ENCODE measurements at regions not wholly inside any gene's neighbourhood (a gene's known extent, or its start where the extent isn't known, plus 50 kb on each side); places are given as distances from the start of the nearest gene placed in this dataset.

GRCh38 chr5:145588558-145588957, 246.6 kb downstream of the PRELID2 start:
- in situ Hi-C loops (cut with HindIII; ENCODE audit: low pct_unique_long_range_greater_than_20kb, low sequenced_read_pairs): no loop called here

GRCh38 chr5:145588113-145588512, 247.0 kb downstream of the PRELID2 start:
- POLR2A ChIA-PET: no interaction called here
- intact Hi-C loops (cut with micrococcal nuclease; ENCODE audit: unreplicated experiment) (no loop called here), in situ Hi-C loops (cut with HindIII; ENCODE audit: low pct_unique_long_range_greater_than_20kb, low sequenced_read_pairs) (no loop called here)
- BruUV-seq (replicated peaks): no TSS peak
- Histone ChIP-seq H3K36me3 (ENCODE audit: control insufficient read depth, insufficient read depth, low read length) (no peaks in the 10 kb centered on the region; the same call in 1 of the 2 replicates), H3K9me3 (ENCODE audit: control insufficient read depth, insufficient read depth, low read depth, low read length) (no peaks in the 10 kb centered on the region), H3K27ac (ENCODE audit: low read length) (no peak overlapping the region), H3K4me3 (ENCODE audit: low read depth in 2 of 2, low read length in 2 of 2) (no peak overlapping the region), H3K27me3 (ENCODE audit: control insufficient read depth, insufficient read depth, low read length) (no peaks in the 10 kb centered on the region), H3K4me1 (ENCODE audit: control insufficient read depth, insufficient read depth, low read length) (no peaks in the 10 kb centered on the region)
- CTCF ChIA-PET: no interaction called here
- DNase-seq (ENCODE audit: low read depth, low spot score) (no peak), ATAC-seq (no peak)
- TF ChIP-seq SIN3A (IDR thresholded peaks at IDR 0.05; ENCODE audit: borderline replicate concordance, insufficient read depth, low read depth, low read length) (no peak), POLR2AphosphoS5 (IDR thresholded peaks at IDR 0.05; ENCODE audit: low read depth, low read length) (no peak), CTCF (IDR thresholded peaks at IDR 0.05) (no peak), TCF7L2 (IDR thresholded peaks at IDR 0.05; ENCODE audit: low read depth, low read length) (no peak), REST (IDR thresholded peaks at IDR 0.05; ENCODE audit: insufficient read depth in 1 of 2, low read depth in 2 of 2, low read length in 1 of 2) (no peak)

More at GRCh38 chr5:145588558-145588957, 246.6 kb downstream of the PRELID2 start:
- Histone ChIP-seq H3K4me1 (ENCODE audit: control insufficient read depth, insufficient read depth, low read length) (no peaks in the 10 kb centered on the region), H3K27me3 (ENCODE audit: control insufficient read depth, insufficient read depth, low read length) (no peaks in the 10 kb centered on the region), H3K9me3 (ENCODE audit: control insufficient read depth, insufficient read depth, low read depth, low read length) (no peaks in the 10 kb centered on the region), H3K36me3 (ENCODE audit: control insufficient read depth, insufficient read depth, low read length) (no peaks in the 10 kb centered on the region; the same call in 1 of the 2 replicates), H3K4me3 (ENCODE audit: low read depth in 2 of 2, low read length in 2 of 2) (no peak overlapping the region), H3K27ac (ENCODE audit: low read length) (no peak overlapping the region)
- DNase-seq (ENCODE audit: low read depth, low spot score) (no peak), ATAC-seq (no peak)
- ChIA-PET CTCF (no interaction called here), POLR2A (no interaction called here)
- TF ChIP-seq POLR2AphosphoS5 (IDR thresholded peaks at IDR 0.05; ENCODE audit: low read depth, low read length): no peak
- TF ChIP-seq CTCF (IDR thresholded peaks at IDR 0.05): no peak
- no peak for TF ChIP-seq SIN3A (IDR thresholded peaks at IDR 0.05; ENCODE audit: borderline replicate concordance, insufficient read depth, low read depth, low read length)
- TF ChIP-seq REST (IDR thresholded peaks at IDR 0.05; ENCODE audit: insufficient read depth in 1 of 2, low read depth in 2 of 2, low read length in 1 of 2): no peak
- TF ChIP-seq TCF7L2 (IDR thresholded peaks at IDR 0.05; ENCODE audit: low read depth, low read length): no peak
- no TSS peak for BruUV-seq (replicated peaks)
- intact Hi-C loops (cut with micrococcal nuclease; ENCODE audit: unreplicated experiment): no loop called here
